IMR-90 (cell line): ENCODE measurements at regions not wholly inside any gene's neighbourhood (a gene's known extent, or its start where the extent isn't known, plus 50 kb on each side); places are given as distances from the start of the nearest gene placed in this dataset.
"Not testable (repeated sequence)": the region's sequence is repeated elsewhere in the genome, so short reads cannot be mapped to it uniquely, and the experiment has no call there.

Source experiments
- ATAC-seq: fragments of 200-7000 bp; cut with Tn5 transposase; 2 replicates; pipeline ENCODE4 v1.9.1; 2020; ENCODE audit warnings: low read depth, mild to moderate bottlenecking, moderate library complexity
- BruUV-seq: library from RNA; stranded (reverse); fragments of 400-500 nt; replicated peaks from 2 replicates; lab custom pipeline; 2021; lab: Mats Ljungman, UMichigan
- CTCF ChIA-PET: fragments of 300-600 bp; formaldehyde crosslinking; extraction: SDS; loops from one replicate; lab custom pipeline; 2021; ENCODE audit warnings: antibody characterized with exemption; lab: Yijun Ruan, JAX
- POLR2A ChIA-PET: fragments of 300-600 bp; sonication (Branson Sonifier 250); formaldehyde crosslinking; loops from one replicate; lab custom pipeline; 2022; ENCODE audit warnings: antibody characterized with exemption; ENCODE audit not compliant: unreplicated experiment; lab: Charles Lee
- DNase-seq: peaks from one replicate; pipeline ENCODE4 v3.0.0; 2013
- H2AFZ ChIP-seq: replicated peaks from 2 replicates; pipeline ENCODE3; 2013; ENCODE audit warnings: low read length, mild to moderate bottlenecking; ENCODE audit not compliant: poor library complexity
- H2AK5ac ChIP-seq: 2 replicates; pipeline ENCODE4 v1.6.1; 2013; ENCODE audit warnings: low read depth, low read length, inconsistent platforms
- H2AK9ac ChIP-seq: replicated peaks from 2 replicates; pipeline ENCODE3; 2013; ENCODE audit warnings: mild to moderate bottlenecking, low read depth, low read length, moderate library complexity; ENCODE audit not compliant: poor library complexity
- H2BK120ac ChIP-seq: 2 replicates; pipeline ENCODE4 v1.6.1; 2013; ENCODE audit warnings: low read depth, low read length, inconsistent platforms
- H2BK15ac ChIP-seq: 3 replicates; pipeline ENCODE4 v1.6.1; 2013; ENCODE audit warnings: low read depth, low read length, inconsistent platforms
- H2BK20ac ChIP-seq: 2 replicates; pipeline ENCODE4 v1.6.1; 2013; ENCODE audit warnings: low read depth, mild to moderate bottlenecking, inconsistent platforms, low read length, moderate library complexity
- H2BK5ac ChIP-seq: 2 replicates; pipeline ENCODE4 v1.6.1; 2013; ENCODE audit warnings: mild to moderate bottlenecking, low read depth, low read length, inconsistent platforms; ENCODE audit not compliant: poor library complexity, severe bottlenecking
- H3K14ac ChIP-seq: replicated peaks from 2 replicates; pipeline ENCODE4 v1.6.1; 2013; ENCODE audit warnings: low read depth, low read length, inconsistent platforms
- H3K18ac ChIP-seq: 2 replicates; pipeline ENCODE4 v1.6.1; 2013; ENCODE audit warnings: low read depth, low read length, control low read depth
- H3K23ac ChIP-seq: 2 replicates; pipeline ENCODE4 v1.6.1; 2013; ENCODE audit warnings: low read depth, low read length, inconsistent platforms
- H3K27ac ChIP-seq: 2 replicates; pipeline ENCODE4 v1.5.1; 2013; ENCODE audit warnings: mild to moderate bottlenecking, control low read depth, low read length; ENCODE audit not compliant: insufficient read depth
- H3K27me3 ChIP-seq: 2 replicates; pipeline ENCODE4 v1.6.1; 2013; ENCODE audit warnings: low read length; ENCODE audit not compliant: control insufficient read depth, insufficient read depth
- H3K36me3 ChIP-seq: 2 replicates; pipeline ENCODE4 v1.6.1; 2013; ENCODE audit warnings: low read length, mixed read lengths; ENCODE audit not compliant: control insufficient read depth, insufficient read depth
- H3K4ac ChIP-seq: 2 replicates; pipeline ENCODE4 v1.6.1; 2013; ENCODE audit warnings: low read depth, low read length, inconsistent platforms
- H3K4me1 ChIP-seq: 2 replicates; pipeline ENCODE4 v1.6.1; 2013; ENCODE audit warnings: low read length, mixed read lengths; ENCODE audit not compliant: control insufficient read depth, insufficient read depth
- H3K4me2 ChIP-seq: 2 replicates; pipeline ENCODE4 v1.6.1; 2013; ENCODE audit warnings: low read depth, mild to moderate bottlenecking, control low read depth, low read length, moderate library complexity
- H3K4me3 ChIP-seq: 2 replicates; pipeline ENCODE4 v1.5.1; 2013; ENCODE audit warnings: low read depth, mild to moderate bottlenecking, control low read depth, low read length, moderate library complexity; ENCODE audit not compliant: insufficient read depth
- H3K56ac ChIP-seq: 2 replicates; pipeline ENCODE4 v1.6.1; 2013; ENCODE audit warnings: low read length, inconsistent platforms; ENCODE audit not compliant: insufficient read depth; ENCODE audit errors: extremely low read depth
- H3K79me1 ChIP-seq, 2 experiments: 2 replicates each; pipeline ENCODE4 v1.6.1; 2013; ENCODE audit warnings: low read length in 2 of 2, inconsistent platforms in 1 of 2, low read depth in 1 of 2
- H3K9ac ChIP-seq: 2 replicates; pipeline ENCODE4 v1.6.1; 2013; ENCODE audit warnings: low read depth, low read length, control low read depth
- H3K9me1 ChIP-seq: 2 replicates; pipeline ENCODE4 v1.6.1; 2013; ENCODE audit warnings: low read length, inconsistent platforms; ENCODE audit not compliant: insufficient read depth
- H3K9me3 ChIP-seq: 2 replicates; pipeline ENCODE4 v1.6.1; 2013; ENCODE audit warnings: low read length; ENCODE audit not compliant: control insufficient read depth, insufficient read depth
- H4K20me1 ChIP-seq: 2 replicates; pipeline ENCODE4 v1.6.1; 2013; ENCODE audit warnings: low read length, inconsistent platforms; ENCODE audit not compliant: insufficient read depth
- H4K5ac ChIP-seq: 2 replicates; pipeline ENCODE4 v1.6.1; 2013; ENCODE audit warnings: mild to moderate bottlenecking, low read depth, low read length, control low read depth
- H4K8ac ChIP-seq, 2 experiments: 2 replicates each; pipeline ENCODE4 v1.6.1; 2013; ENCODE audit warnings: low read depth in 2 of 2, low read length in 2 of 2, control low read depth in 1 of 2, inconsistent platforms in 1 of 2
- H4K91ac ChIP-seq: 2 replicates; pipeline ENCODE4 v1.6.1; 2013; ENCODE audit warnings: low read depth, low read length, inconsistent platforms; ENCODE audit not compliant: insufficient read depth
- WGBS, 2 experiments: methylation state at CpG; one replicate each; pipeline versions ENCODE4 v1.1.5 to v1.1.7; 2013; ENCODE audit warnings: missing lambda C conversion rate in 2 of 2; ENCODE audit not compliant: insufficient read length in 1 of 2; ENCODE audit errors: extremely low coverage in 2 of 2; 5-methylcytosine and 5-hydroxymethylcytosine counted together
- dilution Hi-C: fragments of 300-500 bp; cut with HindIII; formaldehyde crosslinking; loops from one replicate; pipeline ENCODE4 v1.14.3; 2018; ENCODE audit warnings: low sequenced_read_pairs; ENCODE audit not compliant: unreplicated experiment
- in situ Hi-C: fragments of 300-500 bp; cut with MboI; formaldehyde crosslinking; loops from 3 replicates; pipeline ENCODE4 v1.14.3; 2019; ENCODE audit warnings: low sequenced_read_pairs, inconsistent platforms, mixed read lengths
- intact Hi-C: fragments of 100-400 bp; cut with micrococcal nuclease; formaldehyde crosslinking; loops from 2 replicates; pipeline ENCODE4 v1.10.0; 2022

- H3K4ac ChIP-seq, H3K9ac ChIP-seq, H3K23ac ChIP-seq, H2AFZ ChIP-seq, BruUV-seq, H4K91ac ChIP-seq, H4K5ac ChIP-seq, H2BK15ac ChIP-seq, H2AK9ac ChIP-seq, dilution Hi-C loops, POLR2A ChIA-PET, H3K56ac ChIP-seq, H3K4me1 ChIP-seq, intact Hi-C loops, H3K18ac ChIP-seq, H3K4me3 ChIP-seq, CTCF ChIA-PET, in situ Hi-C loops, H4K8ac ChIP-seq, H3K79me1 ChIP-seq, H3K4me2 ChIP-seq, H3K36me3 ChIP-seq, H2BK20ac ChIP-seq, H3K27me3 ChIP-seq, H2AK5ac ChIP-seq, DNase-seq, H2BK120ac ChIP-seq, H2BK5ac ChIP-seq, H3K9me3 ChIP-seq, H3K27ac ChIP-seq, H3K9me1 ChIP-seq, ATAC-seq, H3K14ac ChIP-seq, H4K20me1 ChIP-seq: not testable (repeated sequence)
- no CpG with 5 or more reads among the region's 2 CpGs for WGBS, 2 experiments
Observed at GRCh38 chr15:81791322-81791721, 254.5 kb downstream of the MEX3B start.
